ENCODE measurements at regions not wholly inside any gene's neighbourhood (a gene's known extent, or its start where the extent isn't known, plus 50 kb on each side); places are given as distances from the start of the nearest gene placed in this dataset.

DNA sequence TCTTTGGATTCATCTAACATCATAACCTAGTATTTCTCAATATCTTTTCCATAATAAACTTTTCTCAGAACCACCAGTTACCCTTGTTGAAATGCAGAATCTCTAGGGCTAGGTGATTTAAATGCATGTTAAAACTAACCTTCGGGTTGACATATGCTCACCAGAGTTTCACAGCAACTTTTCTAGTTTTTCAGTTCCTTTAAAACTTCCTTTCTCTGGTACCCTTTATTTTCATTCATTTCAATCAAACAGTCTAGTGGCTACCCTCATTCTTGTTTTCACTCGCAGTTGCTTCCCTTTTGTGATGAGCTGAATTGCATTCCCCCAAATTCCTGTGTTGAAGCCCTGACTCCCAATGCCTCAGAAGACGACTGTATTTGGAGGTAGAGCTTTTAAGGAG is 712.8 kb upstream of the CHRM3 start:
- TF ChIP-seq, protein P1, sequence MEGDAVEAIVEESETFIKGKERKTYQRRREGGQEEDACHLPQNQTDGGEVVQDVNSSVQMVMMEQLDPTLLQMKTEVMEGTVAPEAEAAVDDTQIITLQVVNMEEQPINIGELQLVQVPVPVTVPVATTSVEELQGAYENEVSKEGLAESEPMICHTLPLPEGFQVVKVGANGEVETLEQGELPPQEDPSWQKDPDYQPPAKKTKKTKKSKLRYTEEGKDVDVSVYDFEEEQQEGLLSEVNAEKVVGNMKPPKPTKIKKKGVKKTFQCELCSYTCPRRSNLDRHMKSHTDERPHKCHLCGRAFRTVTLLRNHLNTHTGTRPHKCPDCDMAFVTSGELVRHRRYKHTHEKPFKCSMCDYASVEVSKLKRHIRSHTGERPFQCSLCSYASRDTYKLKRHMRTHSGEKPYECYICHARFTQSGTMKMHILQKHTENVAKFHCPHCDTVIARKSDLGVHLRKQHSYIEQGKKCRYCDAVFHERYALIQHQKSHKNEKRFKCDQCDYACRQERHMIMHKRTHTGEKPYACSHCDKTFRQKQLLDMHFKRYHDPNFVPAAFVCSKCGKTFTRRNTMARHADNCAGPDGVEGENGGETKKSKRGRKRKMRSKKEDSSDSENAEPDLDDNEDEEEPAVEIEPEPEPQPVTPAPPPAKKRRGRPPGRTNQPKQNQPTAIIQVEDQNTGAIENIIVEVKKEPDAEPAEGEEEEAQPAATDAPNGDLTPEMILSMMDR (IDR thresholded peaks at IDR 0.05), result no peak
- no peak for TF ChIP-seq POLR2A (IDR thresholded peaks at IDR 0.05)
